VCaP (cell line): ENCODE measurements at regions not wholly inside any gene's neighbourhood (a gene's known extent, or its start where the extent isn't known, plus 50 kb on each side); places are given as distances from the start of the nearest gene placed in this dataset.

Source experiments
- H3K27ac ChIP-seq: fragments of 450-650 bp; 2 replicates; pipeline ENCODE4 v1.5.1; 2017
- CTCF ChIP-seq: fragments of 450-650 bp; conservative IDR thresholded peaks from 2 replicates; pipeline ENCODE4 v1.5.1; 2017; ENCODE audit warnings: mild to moderate bottlenecking, moderate library complexity

GRCh38 chr2:150051004-150051403 is 436.5 kb downstream of the RND3 start:
- no peak overlapping the region for H3K27ac ChIP-seq
- TF ChIP-seq CTCF = no peak

- TF ChIP-seq CTCF = no peak
- no peak overlapping the region for H3K27ac ChIP-seq
These were observed 437.4 kb downstream of the RND3 start for GRCh38 chr2:150050036-150050435.

- TF ChIP-seq CTCF = no peak
- H3K27ac ChIP-seq = no peak overlapping the region
These were observed 439.7 kb downstream of the RND3 start for GRCh38 chr2:150047620-150048222.

- H3K27ac ChIP-seq = no peak overlapping the region
- no peak for TF ChIP-seq CTCF
These were observed 440.7 kb downstream of the RND3 start for GRCh38 chr2:150046810-150047209.

- TF ChIP-seq CTCF = no peak
- no peak overlapping the region for H3K27ac ChIP-seq
These were observed 441.3 kb downstream of the RND3 start for GRCh38 chr2:150046211-150046610.

GRCh38 chr2:150045601-150046000 is 441.9 kb downstream of the RND3 start:
- no peak overlapping the region for H3K27ac ChIP-seq
- no peak for TF ChIP-seq CTCF

GRCh38 chr2:150043172-150043500 is 444.3 kb downstream of the RND3 start:
- TF ChIP-seq CTCF = no peak
- H3K27ac ChIP-seq = no peak overlapping the region
